ENCODE measurements at regions not wholly inside any gene's neighbourhood (a gene's known extent, or its start where the extent isn't known, plus 50 kb on each side); places are given as distances from the start of the nearest gene placed in this dataset.

DNA sequence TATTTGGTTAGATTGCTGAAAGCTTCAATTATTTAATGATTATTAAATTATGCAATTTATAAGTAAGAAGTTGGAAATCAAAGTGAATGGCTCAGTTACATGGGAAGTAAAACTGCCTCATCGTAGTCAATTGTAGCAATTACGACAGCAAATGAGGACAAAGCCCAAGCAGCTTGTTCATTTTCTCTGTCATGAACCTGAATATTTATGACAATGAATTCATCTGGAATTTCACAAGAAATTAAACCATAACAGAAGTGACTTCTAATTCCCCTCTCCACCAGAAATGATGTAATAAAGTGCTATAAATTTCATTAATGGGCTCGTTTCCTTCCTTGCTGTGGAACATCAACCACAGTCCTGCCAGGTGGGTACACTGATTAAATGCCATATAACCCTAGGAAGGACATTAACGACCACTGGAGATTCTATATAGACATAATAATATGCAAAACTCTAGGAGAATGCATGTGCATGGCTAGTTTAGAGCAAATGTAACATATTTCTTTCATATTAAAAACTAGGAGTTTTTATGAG lies 273.8 kb upstream of the DCBLD2 start:
- DNase-seq: no peak

DNA sequence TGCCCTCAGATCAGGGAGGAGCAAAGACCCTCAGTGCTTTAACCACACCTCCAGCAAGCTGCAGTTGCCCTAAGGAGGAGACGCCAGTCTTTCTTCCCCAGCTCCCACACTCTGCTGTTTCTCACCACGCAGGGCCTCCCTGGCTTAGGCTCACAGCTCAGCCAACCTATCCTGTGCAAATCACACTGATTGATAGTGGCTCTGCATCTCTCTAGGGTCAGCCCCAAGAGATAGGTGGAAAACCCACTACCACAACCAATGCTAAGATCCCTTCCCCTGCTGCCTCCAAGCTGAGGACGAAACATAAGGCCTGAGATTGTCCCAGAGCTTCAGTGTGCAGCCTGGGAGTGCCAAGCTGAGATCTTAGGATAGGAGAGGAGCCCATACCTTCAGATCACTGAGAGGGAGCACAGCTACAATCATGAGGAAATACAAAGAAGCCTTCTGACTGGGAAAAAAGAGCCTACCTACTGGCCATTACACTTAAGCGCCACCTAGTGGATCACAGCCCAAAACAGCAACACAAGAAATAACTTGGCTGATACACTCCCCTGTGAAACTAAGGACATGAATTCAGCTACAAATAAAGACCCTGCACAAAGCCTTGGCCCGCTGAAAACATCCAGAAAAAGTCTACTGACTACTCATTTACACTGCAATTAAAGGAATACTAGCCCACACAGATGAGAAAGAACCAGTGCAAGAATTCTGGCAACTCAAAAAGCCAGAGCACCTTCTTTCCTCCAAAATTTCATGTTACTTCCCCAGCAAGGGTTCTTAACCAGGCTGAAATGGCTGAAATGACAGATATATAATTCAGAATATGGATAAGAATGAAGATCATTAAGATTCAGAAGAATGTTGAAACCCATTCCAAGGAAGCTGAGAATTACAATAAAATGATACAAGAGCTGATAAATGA lies 271.5 kb upstream of the DCBLD2 start:
- peak; percentile 18 for DNase-seq

DNA sequence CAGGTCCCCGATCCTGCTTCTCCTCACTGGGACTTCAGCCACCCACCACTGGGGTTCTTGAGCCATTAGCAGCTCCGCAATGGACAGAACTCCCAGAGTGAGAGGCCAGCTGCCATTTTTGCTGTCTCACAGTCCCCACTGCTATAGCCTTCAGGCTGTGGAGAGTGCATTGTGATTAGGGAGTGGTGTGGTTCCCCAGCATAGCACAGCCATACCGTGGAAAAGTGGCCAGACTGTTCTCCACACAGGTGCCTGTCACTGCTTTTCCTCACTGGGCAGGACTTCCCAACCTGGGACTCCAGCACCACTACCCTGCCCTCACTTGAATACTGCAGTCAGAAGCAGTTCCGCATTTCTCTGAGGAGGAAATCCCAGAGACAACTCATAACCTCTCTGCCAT lies 270.3 kb upstream of the DCBLD2 start:
- DNase-seq: no peak

DNA sequence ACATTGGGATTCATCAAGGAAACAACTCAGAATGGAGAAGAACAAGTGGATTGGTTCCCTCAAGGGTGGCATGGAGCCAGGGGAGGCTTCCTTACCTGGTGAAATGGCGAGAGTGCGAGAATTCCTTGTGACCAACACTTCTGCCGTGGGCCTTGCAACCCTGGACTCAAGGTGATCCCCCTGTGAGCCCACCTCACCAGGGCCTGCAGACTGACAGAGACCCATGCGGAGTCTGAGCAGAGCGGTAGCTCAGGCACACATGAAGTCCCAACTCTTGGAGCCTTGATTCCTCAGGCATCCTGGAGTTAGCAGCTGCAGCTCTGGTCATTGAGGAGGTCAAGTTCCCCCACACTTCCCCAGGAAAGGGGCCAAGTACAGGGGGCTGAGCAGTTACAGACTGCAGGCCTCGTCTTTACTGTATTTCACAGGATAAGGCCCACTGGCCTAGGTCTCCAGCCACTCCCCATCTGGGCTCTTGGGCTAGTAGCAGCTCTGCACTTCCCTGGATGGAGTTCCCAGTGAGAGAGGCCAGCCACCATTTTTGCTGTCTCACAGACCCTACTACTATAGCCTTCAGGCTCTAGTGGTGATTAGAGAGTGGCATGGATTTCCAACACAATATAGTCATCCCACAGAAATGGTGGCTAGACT lies 269.5 kb upstream of the DCBLD2 start:
- DNase-seq: no peak

DNA sequence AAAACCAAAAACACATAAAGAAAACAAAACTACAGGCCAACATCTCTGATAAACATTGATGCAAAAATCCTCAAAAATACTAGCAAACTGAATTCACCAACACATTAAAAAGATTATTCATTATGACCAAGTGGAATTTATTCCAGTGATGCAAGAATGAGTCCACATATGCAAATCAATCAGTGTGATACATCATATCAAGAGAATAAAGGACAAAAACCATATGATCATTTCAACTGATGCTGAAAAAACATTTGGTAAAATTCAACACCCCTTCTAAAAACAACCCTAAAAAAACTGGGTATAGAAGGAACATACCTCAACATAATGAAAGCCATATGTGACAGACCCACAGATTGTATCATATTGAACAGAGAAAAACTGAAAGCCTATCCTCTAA lies 265.6 kb upstream of the DCBLD2 start:
- no peak for DNase-seq

DNA sequence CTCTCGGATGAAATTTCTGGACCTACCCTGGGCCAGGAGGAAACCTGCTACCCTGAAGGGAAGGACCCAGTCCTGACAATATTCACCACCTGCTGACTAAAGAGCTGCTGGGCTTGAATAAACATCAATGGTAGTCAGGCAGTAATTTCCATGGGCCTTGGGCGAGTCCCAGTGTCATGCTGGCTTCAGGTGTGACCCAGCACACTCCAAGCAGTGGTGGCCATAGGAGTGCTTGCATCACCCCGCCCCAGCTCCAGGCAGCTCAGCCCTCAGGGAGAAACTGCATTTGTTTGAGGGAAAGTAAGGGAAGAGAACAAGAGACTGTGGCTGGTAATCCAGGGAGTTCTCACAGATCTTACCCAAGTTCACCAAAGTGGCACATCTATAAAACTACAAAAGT lies 261.8 kb upstream of the DCBLD2 start:
- no peak for DNase-seq

DNA sequence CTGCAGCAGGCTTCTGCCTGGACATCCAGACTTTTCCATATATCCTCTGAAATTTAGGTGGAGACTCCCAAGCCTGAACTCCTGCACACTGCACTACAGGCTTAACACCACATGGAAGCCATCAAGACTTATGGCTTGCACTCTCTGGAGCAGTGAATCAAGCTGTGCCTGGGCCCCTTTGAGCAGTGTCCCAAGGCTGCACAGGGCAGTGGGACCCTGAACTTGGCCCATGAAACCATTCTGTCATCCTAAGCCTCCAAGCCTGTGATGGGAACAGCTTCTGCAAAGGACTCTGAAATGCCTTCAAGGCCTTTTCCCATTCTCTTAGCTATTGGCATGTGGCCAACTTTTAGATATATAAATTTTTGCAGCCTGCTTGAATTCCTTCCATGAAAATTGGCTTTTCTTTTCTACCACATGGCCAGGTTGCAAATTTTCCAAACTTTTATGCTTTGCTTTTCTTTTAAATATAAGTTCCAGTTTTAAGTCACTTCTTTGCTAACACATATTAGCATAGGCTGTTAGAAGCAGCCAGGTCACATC lies 257.8 kb upstream of the DCBLD2 start:
- no peak for DNase-seq

DNA sequence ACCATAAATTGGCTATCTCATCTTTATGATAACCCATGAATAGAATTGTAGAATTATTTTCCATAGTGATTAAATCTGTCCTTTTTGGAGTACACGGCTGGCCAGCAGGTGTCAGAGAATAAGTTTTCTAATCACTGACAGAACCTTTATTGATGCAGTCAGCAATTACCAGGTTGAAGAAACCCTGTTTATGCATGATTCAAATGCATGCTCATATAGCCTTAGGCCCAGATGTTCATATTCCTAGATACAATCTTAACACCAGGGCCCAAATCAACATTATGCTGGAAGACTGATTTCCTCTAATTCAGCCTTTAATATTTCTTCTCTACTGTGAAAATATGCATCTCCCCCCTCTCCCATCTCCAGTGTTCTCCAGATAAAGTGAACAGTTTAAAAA lies 243.5 kb upstream of the DCBLD2 start:
- no peak for DNase-seq

DNA sequence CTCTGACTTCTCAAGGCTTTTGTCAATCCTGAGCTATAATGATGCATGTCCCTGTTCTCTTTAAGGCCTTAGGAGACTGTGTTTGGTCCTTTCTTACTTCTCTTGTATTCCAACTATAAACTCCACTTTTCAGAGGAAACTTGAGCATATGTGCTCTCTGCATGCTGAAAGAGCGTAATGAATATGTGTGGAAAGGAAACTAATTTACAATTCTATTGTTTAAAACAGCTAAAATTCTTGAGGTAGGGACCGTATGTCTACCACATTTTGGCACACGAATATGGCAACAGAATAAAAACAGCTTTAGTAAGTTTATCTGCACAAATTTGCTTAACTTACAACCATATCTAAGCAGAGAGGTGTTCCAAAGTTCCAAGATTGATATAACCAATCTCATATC lies 242.0 kb upstream of the DCBLD2 start:
- DNase-seq: no peak

DNA sequence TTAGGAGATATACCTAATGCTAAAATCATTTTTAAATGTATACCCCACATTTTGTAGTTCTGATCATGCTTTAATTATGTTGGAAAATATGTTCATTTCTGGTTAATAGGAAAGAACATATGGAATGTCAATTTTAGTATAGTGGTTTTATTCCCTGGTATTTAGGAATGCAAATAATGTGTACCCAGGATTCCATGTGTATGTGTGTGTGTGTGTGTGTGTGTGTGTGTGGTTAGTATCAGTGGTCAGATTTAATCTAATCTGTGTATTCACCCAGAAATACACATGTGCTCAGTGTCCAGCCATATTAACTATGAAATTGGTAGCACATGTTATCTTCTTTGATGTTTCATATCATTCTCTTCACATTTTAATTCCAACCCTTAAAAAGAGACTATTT lies 233.5 kb upstream of the DCBLD2 start:
- no peak for DNase-seq

DNA sequence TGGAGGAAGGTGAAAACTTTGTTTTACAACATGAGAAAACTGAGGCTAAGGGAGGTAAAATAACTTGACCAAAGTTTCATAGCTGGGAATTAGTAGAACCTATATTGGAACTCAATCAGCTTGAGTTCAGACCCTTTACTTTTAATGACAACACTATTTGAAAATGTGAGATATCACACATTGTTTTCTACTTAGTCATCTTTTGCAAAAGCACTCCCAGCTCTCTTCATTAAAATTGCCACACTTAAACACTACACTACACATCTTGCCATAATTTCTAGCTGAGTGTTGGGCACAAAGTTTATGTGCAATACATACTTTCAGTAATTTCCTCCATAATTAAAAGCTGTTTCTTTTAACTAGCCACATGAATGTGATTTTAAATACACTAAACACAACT lies 230.4 kb upstream of the DCBLD2 start:
- no peak for DNase-seq

DNA sequence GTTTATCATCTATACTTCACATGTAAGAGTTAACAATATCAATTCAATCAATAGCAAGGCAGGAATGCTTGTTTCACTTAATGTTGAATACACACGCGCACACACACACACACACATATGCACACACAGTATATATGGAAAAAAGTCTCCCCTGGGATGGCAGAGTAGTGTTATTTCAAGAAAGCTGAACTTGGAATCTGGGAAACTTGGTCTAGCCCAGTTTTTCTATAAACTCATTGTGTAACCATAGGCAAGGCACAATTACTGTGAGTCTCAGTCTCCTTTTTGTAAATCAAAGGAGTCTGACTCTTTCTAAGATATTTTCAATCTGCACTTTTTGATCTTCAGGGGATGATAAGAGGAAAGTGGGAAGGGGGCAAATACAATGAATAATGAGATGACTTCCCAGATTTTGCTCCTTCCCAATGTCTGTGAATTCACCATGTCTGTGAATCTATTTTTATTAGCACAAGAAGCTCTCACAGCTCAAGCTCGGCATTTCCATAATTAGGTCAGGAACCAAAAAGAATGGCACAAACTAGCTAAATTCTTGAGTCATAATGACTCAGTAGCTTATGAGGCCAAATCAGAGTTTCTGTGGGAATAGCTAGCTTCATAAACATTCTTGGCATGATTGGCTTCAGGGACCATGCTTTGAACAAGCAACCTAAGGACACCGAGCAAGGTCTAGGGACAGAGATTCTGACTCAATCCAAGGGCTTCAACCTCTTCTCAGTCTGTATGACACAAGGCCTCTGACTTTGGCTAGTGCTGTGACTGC lies 227.4 kb upstream of the DCBLD2 start:
- no peak for DNase-seq

DNA sequence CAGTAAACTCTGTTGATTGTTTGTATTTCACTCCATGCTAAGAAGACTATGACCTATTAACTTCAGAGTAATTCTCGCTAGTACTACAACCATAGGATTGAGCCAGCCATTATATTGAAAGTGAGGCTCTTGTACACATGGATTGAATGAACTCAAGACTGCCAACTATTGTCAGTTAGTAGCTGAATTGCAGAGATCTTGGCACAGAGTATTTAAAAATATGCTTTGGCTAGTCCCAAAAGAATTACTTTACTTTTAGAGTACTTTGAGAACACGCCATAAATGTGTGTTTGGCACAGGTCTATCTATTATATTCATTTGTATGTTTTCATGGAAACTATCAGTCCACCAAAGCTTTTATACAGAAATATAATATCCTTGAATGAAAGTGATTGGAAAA lies 226.7 kb upstream of the DCBLD2 start:
- no peak for DNase-seq

DNA sequence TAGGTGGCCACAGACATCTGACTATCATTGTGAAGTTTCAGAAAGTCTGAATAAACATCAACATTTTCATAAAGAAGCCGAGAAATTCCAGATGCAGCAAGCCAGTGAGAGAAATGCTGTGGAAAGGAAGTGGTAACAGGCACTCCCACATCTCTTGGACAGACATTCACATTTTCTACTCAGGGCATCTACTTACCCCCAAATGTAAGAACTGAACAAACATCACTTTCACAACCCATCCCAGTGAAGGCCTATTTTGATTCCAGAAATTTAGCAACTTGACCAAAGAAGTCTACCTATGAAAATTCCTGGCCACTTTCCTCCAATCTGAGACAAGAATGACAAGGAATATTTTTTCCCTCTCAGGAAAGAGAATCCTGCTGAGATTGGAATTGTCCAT lies 224.8 kb upstream of the DCBLD2 start:
- DNase-seq: no peak

DNA sequence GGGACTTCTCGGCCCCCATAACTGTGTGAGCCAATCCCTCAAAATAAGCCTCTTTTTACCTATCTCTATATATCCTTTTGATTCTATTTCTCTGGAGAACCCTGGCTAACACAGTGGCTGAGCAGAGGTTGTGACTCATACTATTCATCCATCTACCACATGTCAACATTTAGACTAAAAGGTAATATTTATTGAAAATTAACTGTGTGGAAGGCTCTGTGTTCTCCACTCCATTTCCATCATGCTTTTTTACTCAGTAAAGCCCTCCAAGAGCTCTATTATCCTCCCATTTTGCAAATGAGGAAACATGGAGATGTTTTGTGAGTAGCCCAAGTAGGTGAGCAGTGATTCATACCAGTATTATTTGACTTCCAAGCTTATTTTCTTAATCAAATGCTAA lies 217.9 kb upstream of the DCBLD2 start:
- no peak for DNase-seq

DNA sequence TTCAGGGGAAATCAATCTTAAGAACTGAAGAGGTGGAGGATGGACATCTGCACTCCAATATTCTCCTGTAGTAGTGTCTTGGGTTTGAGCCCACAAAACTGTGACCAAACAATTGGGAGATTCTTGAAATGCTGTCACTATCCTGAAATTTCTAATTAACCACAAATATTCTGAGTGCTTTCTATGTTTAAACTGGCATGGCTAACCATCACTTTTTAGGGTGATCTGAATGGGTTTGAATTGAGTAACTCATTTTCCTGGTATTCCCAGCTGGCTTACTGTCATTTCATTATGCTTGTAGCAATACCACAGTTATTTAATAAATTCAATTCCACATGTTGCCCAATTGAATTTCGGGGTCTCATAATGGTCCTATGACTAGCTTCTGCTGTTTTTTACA lies 216.9 kb upstream of the DCBLD2 start:
- no peak for DNase-seq

DNA sequence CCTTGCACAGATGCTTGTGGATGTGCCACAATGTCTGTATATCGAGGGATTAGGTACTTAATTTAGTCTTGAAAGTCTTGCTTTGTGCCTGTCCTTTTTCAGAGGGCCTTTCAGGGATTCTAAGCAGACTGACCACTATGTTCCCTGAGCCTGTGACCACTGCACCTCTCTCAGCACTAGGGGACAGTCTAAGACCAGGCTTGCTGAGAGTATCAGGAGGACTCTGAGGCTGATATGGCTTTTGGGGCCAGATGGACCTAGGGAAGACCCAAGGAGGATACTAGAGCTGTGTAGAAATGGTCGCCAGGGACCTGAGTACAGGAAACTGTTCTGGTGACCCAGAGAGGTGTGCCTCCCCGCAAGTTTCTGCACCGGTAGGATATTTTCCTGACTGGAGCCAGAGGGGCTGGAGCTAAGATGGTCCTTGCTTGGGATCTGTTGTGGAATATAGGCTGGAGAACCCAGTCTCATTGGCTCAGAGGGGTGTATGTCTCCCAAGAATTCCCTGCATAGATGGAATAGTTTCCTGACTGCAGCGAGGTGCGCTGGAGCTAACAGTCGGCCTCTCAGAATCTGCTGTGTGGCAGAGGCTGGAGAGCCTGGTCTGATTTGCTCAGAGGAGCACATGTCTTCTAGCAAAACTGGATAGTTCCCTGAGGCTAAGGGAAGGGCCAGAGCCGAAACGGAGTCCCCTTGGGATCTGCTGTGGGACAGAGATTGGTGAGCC lies 213.2 kb upstream of the DCBLD2 start:
- no peak for DNase-seq

DNA sequence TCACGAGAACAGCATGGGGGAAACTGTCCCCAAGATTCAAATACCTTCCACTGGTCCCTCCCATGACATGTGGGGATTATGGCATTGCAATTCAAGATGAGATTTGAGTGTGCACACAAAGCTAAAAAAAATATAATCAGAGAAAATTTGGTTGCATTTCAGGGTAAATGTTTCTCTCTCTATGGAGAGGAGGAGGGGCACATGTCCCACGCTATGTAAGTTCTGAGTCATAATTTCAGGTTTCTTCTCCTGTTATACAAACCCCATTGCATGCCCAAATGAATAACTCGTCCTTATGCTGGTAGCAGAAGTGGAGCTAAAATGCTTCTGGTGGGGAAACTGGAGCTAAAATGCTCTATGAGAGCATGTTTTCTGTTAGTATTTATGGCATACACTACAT lies 209.7 kb upstream of the DCBLD2 start:
- DNase-seq: no peak

DNA sequence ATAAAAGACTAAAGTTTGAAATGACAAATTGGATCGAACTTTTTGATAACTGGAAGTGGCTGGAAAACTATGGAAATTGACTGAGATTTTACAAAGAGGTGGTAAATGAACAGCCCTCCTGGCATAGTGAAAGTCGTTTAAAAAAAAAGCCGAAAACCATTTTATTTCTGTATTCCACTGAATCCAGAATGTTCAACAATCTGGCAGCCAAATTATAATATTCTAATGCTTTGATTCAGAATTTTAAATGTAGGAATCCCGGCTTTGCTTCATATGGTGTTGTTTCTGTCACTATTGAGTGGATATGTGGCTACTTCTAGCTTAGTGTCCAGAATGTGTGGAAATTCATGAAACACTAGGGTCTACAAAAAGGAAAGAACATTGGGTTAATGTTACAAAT lies 208.9 kb upstream of the DCBLD2 start:
- DNase-seq: no peak

DNA sequence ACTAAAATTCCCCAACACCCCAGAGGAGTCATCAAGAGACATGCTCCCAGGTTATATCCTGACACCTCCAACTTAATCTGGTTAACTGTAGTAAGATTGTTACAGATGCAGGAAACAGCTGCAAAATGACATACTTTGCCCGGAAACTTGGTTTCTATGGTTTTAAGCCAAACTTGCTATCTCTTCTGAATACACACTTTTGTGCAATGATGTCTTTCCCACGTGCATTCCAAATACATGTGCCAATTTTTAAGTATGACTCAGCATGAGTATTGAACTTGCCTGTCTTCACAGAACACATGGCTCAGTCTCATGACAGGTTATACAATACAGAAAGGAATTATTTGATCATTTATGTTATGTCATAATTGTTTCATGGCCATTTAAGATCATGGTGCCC lies 207.0 kb upstream of the DCBLD2 start:
- no peak for DNase-seq

DNA sequence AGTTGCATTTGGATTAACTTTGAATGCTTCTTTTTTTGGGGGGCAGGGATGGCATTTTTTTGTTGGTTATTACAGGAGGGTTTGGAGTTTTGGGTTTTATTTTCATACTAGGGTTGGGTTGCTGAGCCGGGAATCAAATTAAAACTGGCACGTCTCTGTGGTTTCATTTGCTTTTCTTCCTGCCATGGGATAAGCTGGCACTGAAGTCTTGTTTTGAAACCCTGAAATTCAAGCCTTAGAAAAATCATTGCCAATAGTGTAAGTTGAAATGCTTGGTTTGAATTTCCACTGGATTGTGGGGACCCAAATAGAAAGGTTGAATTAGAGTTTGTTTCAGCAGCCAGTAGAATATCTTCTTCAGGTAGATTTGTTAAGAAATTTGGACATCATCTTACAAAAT lies 193.1 kb upstream of the DCBLD2 start:
- DNase-seq: no peak

DNA sequence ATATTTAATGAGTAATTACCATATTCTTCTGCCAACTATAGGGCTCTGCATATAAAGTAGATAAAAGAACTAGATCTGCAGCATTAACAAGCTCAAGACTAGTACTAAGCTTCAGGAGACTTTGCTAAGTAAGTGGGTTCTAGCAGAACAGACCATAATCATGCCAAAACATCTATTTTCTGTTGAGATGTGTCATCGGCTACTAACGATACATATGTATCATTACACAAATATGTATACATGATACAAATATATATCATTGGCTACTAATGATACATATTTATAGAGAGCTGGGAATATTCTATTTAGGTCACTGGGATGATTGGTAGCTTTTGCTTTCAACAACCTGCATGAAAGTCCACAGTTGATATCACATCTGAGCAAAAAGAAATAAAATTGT lies 185.8 kb upstream of the DCBLD2 start:
- no peak for DNase-seq

DNA sequence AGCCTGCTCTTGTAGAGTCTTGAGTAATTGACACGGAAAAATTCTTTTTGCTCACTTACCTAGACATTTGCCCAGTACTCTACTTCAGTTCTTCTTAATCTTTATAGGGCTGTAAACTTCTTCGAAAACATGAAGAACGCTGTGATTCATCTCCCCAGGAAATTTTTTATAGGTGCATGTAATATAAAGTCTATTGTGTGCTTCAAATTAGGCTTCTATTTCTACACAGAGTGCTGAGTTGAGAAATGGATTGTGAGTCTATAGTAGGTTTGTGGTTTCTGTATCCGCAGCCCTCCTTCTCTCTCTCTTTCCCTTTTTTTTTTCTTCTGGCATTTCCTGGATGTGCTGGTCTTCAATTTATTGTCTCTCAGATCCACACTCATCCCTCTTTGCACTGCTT lies 183.3 kb upstream of the DCBLD2 start:
- DNase-seq: no peak
